ENCODE measurements at regions not wholly inside any gene's neighbourhood (a gene's known extent, or its start where the extent isn't known, plus 50 kb on each side); places are given as distances from the start of the nearest gene placed in this dataset.
"Not testable (repeated sequence)": the region's sequence is repeated elsewhere in the genome, so short reads cannot be mapped to it uniquely, and the experiment has no call there.

- no peak for TF ChIP-seq EZH2 (IDR thresholded peaks at IDR 0.05; ENCODE audit: borderline replicate concordance, low read depth, low read length, severe bottlenecking)
- peak; percentile 29; the same call in 1 of the 3 replicates for ATAC-seq (ENCODE audit: insufficient read depth, low read depth)
- no peak overlapping the region for H3K27ac ChIP-seq (ENCODE audit: low read length)
These were observed 77.6 kb upstream of the NEDD9 start for GRCh38 chr6:11309947-11310665.

DNA sequence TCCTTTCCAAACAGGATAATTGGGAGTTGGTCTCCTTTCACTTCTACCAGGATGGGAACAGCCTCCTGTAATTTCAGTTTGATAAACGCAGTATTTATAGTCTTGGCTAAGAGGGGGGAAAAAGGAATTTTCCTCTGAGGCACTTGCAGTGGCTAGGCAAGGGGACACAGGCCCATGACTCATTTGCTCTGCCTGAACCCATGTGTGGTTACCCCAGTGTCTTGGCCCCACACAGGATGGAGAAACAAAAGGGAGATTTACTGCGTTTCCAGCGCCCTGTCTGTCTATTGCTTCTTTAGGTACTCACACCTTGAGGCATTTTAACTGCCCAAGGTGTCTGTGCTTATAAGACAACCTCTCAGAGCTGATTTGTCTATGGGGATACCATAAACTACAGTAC, 74.8 kb upstream of the NEDD9 start:
- H2AFZ ChIP-seq (ENCODE audit: low read depth, low read length), result no peak overlapping the region
- H4K20me1 ChIP-seq (ENCODE audit: insufficient read depth, low read length), result no peaks in the 10 kb centered on the region
- H3K9me3 ChIP-seq (ENCODE audit: insufficient read depth, low read length, severe bottlenecking), result no peaks in the 10 kb centered on the region
- H3K27ac ChIP-seq (ENCODE audit: low read length), result no peak overlapping the region
- no peaks in the 10 kb centered on the region for H3K36me3 ChIP-seq (ENCODE audit: insufficient read depth, low read length)
- H3K4me1 ChIP-seq (ENCODE audit: insufficient read depth, low read length), result no peaks in the 10 kb centered on the region
- no peak overlapping the region for H3K4me3 ChIP-seq (ENCODE audit: low read depth in 1 of 2, low read length in 2 of 2)
- DNase-seq (no peak), ATAC-seq (ENCODE audit: insufficient read depth, low read depth) (no peak)
- no peak overlapping the region for H3K4me2 ChIP-seq (ENCODE audit: insufficient read depth, low read length)
- TF ChIP-seq EZH2 (IDR thresholded peaks at IDR 0.05; ENCODE audit: borderline replicate concordance, low read depth, low read length, severe bottlenecking), result no peak
- TF ChIP-seq, protein P1, sequence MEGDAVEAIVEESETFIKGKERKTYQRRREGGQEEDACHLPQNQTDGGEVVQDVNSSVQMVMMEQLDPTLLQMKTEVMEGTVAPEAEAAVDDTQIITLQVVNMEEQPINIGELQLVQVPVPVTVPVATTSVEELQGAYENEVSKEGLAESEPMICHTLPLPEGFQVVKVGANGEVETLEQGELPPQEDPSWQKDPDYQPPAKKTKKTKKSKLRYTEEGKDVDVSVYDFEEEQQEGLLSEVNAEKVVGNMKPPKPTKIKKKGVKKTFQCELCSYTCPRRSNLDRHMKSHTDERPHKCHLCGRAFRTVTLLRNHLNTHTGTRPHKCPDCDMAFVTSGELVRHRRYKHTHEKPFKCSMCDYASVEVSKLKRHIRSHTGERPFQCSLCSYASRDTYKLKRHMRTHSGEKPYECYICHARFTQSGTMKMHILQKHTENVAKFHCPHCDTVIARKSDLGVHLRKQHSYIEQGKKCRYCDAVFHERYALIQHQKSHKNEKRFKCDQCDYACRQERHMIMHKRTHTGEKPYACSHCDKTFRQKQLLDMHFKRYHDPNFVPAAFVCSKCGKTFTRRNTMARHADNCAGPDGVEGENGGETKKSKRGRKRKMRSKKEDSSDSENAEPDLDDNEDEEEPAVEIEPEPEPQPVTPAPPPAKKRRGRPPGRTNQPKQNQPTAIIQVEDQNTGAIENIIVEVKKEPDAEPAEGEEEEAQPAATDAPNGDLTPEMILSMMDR (IDR thresholded peaks at IDR 0.05; ENCODE audit: borderline replicate concordance, extremely low read depth, low read length, poor library complexity, severe bottlenecking), result no peak
- H3K79me2 ChIP-seq (ENCODE audit: insufficient read depth, low read length), result no peaks in the 10 kb centered on the region
- H3K27me3 ChIP-seq (ENCODE audit: insufficient read depth, low read length, poor library complexity), result no peaks in the 10 kb centered on the region
- no peak overlapping the region for H3K9ac ChIP-seq (ENCODE audit: low read depth, low read length)

More at GRCh38 chr6:11309947-11310665, 77.6 kb upstream of the NEDD9 start:
- H3K9ac ChIP-seq (ENCODE audit: low read depth, low read length), result no peak overlapping the region
- H3K4me2 ChIP-seq (ENCODE audit: insufficient read depth, low read length), result no peak overlapping the region
- DNase-seq, result no peak
- no peaks in the 10 kb centered on the region for H3K27me3 ChIP-seq (ENCODE audit: insufficient read depth, low read length, poor library complexity)
- no peaks in the 10 kb centered on the region for H4K20me1 ChIP-seq (ENCODE audit: insufficient read depth, low read length)
- no peak overlapping the region for H2AFZ ChIP-seq (ENCODE audit: low read depth, low read length)
- H3K36me3 ChIP-seq (ENCODE audit: insufficient read depth, low read length), result no peaks in the 10 kb centered on the region
- no peak overlapping the region for H3K4me3 ChIP-seq (ENCODE audit: low read depth in 1 of 2, low read length in 2 of 2)
- no peaks in the 10 kb centered on the region for H3K4me1 ChIP-seq (ENCODE audit: insufficient read depth, low read length)
- H3K79me2 ChIP-seq (ENCODE audit: insufficient read depth, low read length), result no peaks in the 10 kb centered on the region
- H3K9me3 ChIP-seq (ENCODE audit: insufficient read depth, low read length, severe bottlenecking), result no peaks in the 10 kb centered on the region

DNA sequence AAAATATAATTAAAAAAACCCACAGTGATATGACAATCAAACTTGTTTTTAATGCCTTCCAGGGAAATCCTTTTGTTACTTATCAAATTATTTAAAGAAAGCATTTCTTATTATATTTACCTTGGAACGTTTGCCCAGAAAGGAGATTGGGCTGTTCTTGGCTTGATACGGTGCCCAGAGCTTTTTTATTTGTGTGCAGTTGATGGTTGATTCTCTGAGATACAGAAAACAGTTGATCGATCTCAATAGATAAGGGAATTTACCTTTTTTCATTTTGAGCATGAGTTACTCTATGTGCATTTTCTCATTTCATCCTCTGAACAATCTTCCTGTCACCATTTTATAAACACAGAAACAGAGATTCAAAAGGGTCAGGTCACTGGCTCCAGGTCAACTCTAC, 72.5 kb upstream of the NEDD9 start:
- Histone ChIP-seq H3K9ac (ENCODE audit: low read depth, low read length) (no peak overlapping the region), H2AFZ (ENCODE audit: low read depth, low read length) (no peak overlapping the region), H3K9me3 (ENCODE audit: insufficient read depth, low read length, severe bottlenecking) (no peaks in the 10 kb centered on the region), H3K4me1 (ENCODE audit: insufficient read depth, low read length) (no peaks in the 10 kb centered on the region), H3K36me3 (ENCODE audit: insufficient read depth, low read length) (no peaks in the 10 kb centered on the region), H3K4me2 (ENCODE audit: insufficient read depth, low read length) (no peak overlapping the region), H3K79me2 (ENCODE audit: insufficient read depth, low read length) (no peaks in the 10 kb centered on the region), H3K27ac (ENCODE audit: low read length) (no peak overlapping the region), H4K20me1 (ENCODE audit: insufficient read depth, low read length) (no peaks in the 10 kb centered on the region), H3K4me3 (ENCODE audit: low read depth in 1 of 2, low read length in 2 of 2) (no peak overlapping the region), H3K27me3 (ENCODE audit: insufficient read depth, low read length, poor library complexity) (no peaks in the 10 kb centered on the region)
- TF ChIP-seq EZH2 (IDR thresholded peaks at IDR 0.05; ENCODE audit: borderline replicate concordance, low read depth, low read length, severe bottlenecking), result no peak
- TF ChIP-seq, protein P1 (IDR thresholded peaks at IDR 0.05; ENCODE audit: borderline replicate concordance, extremely low read depth, low read length, poor library complexity, severe bottlenecking), result no peak
- ATAC-seq (ENCODE audit: insufficient read depth, low read depth) (no peak), DNase-seq (no peak)

- not testable (repeated sequence) for H3K4me2 ChIP-seq (ENCODE audit: insufficient read depth, low read length); H3K9me3 ChIP-seq (ENCODE audit: insufficient read depth, low read length, severe bottlenecking); H3K9ac ChIP-seq (ENCODE audit: low read depth, low read length); H3K27me3 ChIP-seq (ENCODE audit: insufficient read depth, low read length, poor library complexity); H3K27ac ChIP-seq (ENCODE audit: low read length); H3K4me3 ChIP-seq (ENCODE audit: low read depth in 1 of 2, low read length in 2 of 2); DNase-seq; ATAC-seq (ENCODE audit: insufficient read depth, low read depth); H3K79me2 ChIP-seq (ENCODE audit: insufficient read depth, low read length); H4K20me1 ChIP-seq (ENCODE audit: insufficient read depth, low read length); H3K4me1 ChIP-seq (ENCODE audit: insufficient read depth, low read length); H2AFZ ChIP-seq (ENCODE audit: low read depth, low read length)
- peaks cover 10% of the 10 kb centered on the region; the same call in 1 of the 2 replicates for H3K36me3 ChIP-seq (ENCODE audit: insufficient read depth, low read length)
These were observed 67.5 kb upstream of the NEDD9 start for GRCh38 chr6:11299876-11300428.

- not testable (repeated sequence) for ATAC-seq (ENCODE audit: insufficient read depth, low read depth); H3K4me2 ChIP-seq (ENCODE audit: insufficient read depth, low read length); H3K9me3 ChIP-seq (ENCODE audit: insufficient read depth, low read length, severe bottlenecking); H2AFZ ChIP-seq (ENCODE audit: low read depth, low read length); H3K9ac ChIP-seq (ENCODE audit: low read depth, low read length); H4K20me1 ChIP-seq (ENCODE audit: insufficient read depth, low read length); DNase-seq; H3K27ac ChIP-seq (ENCODE audit: low read length); H3K4me1 ChIP-seq (ENCODE audit: insufficient read depth, low read length); H3K79me2 ChIP-seq (ENCODE audit: insufficient read depth, low read length); H3K27me3 ChIP-seq (ENCODE audit: insufficient read depth, low read length, poor library complexity); H3K4me3 ChIP-seq (ENCODE audit: low read depth in 1 of 2, low read length in 2 of 2)
- H3K36me3 ChIP-seq (ENCODE audit: insufficient read depth, low read length), result peaks cover 13% of the 10 kb centered on the region; the same call in 1 of the 2 replicates
These were observed 66.9 kb upstream of the NEDD9 start for GRCh38 chr6:11299421-11299784.
